GM12878 (cell line): ENCODE measurements at regions not wholly inside any gene's neighbourhood (a gene's known extent, or its start where the extent isn't known, plus 50 kb on each side); places are given as distances from the start of the nearest gene placed in this dataset.

Experiments used
- ATAC-seq: fragments of 200-7000 bp; cut with Tn5 transposase; 3 replicates; pipeline ENCODE4 v1.9.1; 2020; ENCODE audit warnings: mild to moderate bottlenecking, moderate library complexity
- BruUV-seq: library from RNA; stranded (reverse); fragments of 400-500 nt; replicated peaks from 2 replicates; lab custom pipeline; 2021; lab: Mats Ljungman, UMichigan
- CTCF ChIA-PET: fragments of 300-600 bp; sonication (Branson Sonifier 250); formaldehyde crosslinking; extraction: SDS; loops from one replicate; lab custom pipeline; 2021; ENCODE audit warnings: inconsistent platforms; lab: Yijun Ruan, JAX
- POLR2A ChIA-PET: fragments of 350-600 bp; formaldehyde crosslinking; extraction: SDS; loops from one replicate; lab custom pipeline; 2021; ENCODE audit warnings: inconsistent platforms; lab: Charles Lee
- RAD21 ChIA-PET: fragments of 300-600 bp; sonication (Branson Sonifier 250); formaldehyde crosslinking; loops from one replicate; lab custom pipeline; 2023; ENCODE audit warnings: antibody characterized with exemption; ENCODE audit not compliant: unreplicated experiment; lab: Charles Lee
- SMC1A ChIA-PET: fragments of 300-600 bp; sonication (Branson Sonifier 250); formaldehyde crosslinking; loops from one replicate; lab custom pipeline; 2023; ENCODE audit not compliant: unreplicated experiment, uncharacterized antibody; lab: Charles Lee
- DNase-seq: peaks from one replicate; pipeline ENCODE4 v3.0.0-alpha.2; 2011; ENCODE audit warnings: low read depth, low spot score
- FAIRE-seq: peaks from 3 replicates; lab custom pipeline; 2011; peaks lifted over from hg19 to GRCh38; lab: Jason Lieb, UNC
- H2AFZ ChIP-seq: 2 replicates; pipeline ENCODE4 v1.6.0; 2011; ENCODE audit warnings: low read depth, low read length, control low read depth; ENCODE audit not compliant: control insufficient read depth
- H3K27ac ChIP-seq: 2 replicates; pipeline ENCODE4 v1.5.1; 2011; ENCODE audit warnings: control low read depth; ENCODE audit not compliant: control insufficient read depth, insufficient read depth
- H3K27me3 ChIP-seq, 2 experiments: replicated peaks in 1 of 2; 2 replicates each; pipeline versions ENCODE4 v1.6.0 to v1.6.1; 2011; ENCODE audit warnings: low read length in 1 of 2; ENCODE audit not compliant: control insufficient read depth in 2 of 2, insufficient read depth in 2 of 2
- H3K36me3 ChIP-seq, 2 experiments: 2 replicates each; pipeline ENCODE4 v1.5.1; 2011; ENCODE audit warnings: low read length in 1 of 2; ENCODE audit not compliant: control insufficient read depth in 2 of 2, insufficient read depth in 2 of 2
- H3K4me1 ChIP-seq: 2 replicates; pipeline ENCODE4 v1.6.1; 2011; ENCODE audit warnings: mild to moderate bottlenecking, low read length, moderate library complexity, mixed read lengths; ENCODE audit not compliant: control insufficient read depth, insufficient read depth
- H3K4me2 ChIP-seq: 2 replicates; pipeline ENCODE4 v1.6.0; 2011; ENCODE audit warnings: control low read depth; ENCODE audit not compliant: control insufficient read depth, insufficient read depth
- H3K4me3 ChIP-seq: fragments of 200-600 bp; sonication (generic); 2 replicates; pipeline ENCODE4 v1.5.1; 2016
- H3K79me2 ChIP-seq: 2 replicates; pipeline ENCODE4 v1.6.0; 2011; ENCODE audit warnings: low read length; ENCODE audit not compliant: control insufficient read depth, insufficient read depth
- H3K9ac ChIP-seq: 2 replicates; pipeline ENCODE4 v1.8.0; 2011; ENCODE audit warnings: low read length, control low read depth, mixed read lengths; ENCODE audit not compliant: control insufficient read depth, insufficient read depth
- H3K9me3 ChIP-seq: replicated peaks from 3 replicates; pipeline ENCODE4 v1.5.1; 2011; ENCODE audit warnings: mild to moderate bottlenecking, low read length; ENCODE audit not compliant: control insufficient read depth, insufficient read depth
- H4K20me1 ChIP-seq: 2 replicates; pipeline ENCODE4 v1.6.0; 2011; ENCODE audit not compliant: control insufficient read depth, insufficient read depth
- CHD4 ChIP-seq: fragments of 200-600 bp; sonication (generic); IDR thresholded peaks from 2 replicates; pipeline ENCODE4 v1.6.1; 2016; ENCODE audit warnings: mild to moderate bottlenecking
- JUND ChIP-seq: IDR thresholded peaks from 2 replicates; pipeline ENCODE4 v1.6.1; 2012; ENCODE audit warnings: low read depth, mild to moderate bottlenecking, low read length, improper control_type of control experiment, moderate library complexity
- MTA2 ChIP-seq: fragments of 450-650 bp; IDR thresholded peaks from 2 replicates; pipeline ENCODE4 v1.6.1; 2016; ENCODE audit warnings: low read depth, mild to moderate bottlenecking, moderate library complexity
- NFIC ChIP-seq: IDR thresholded peaks from 2 replicates; pipeline ENCODE4 v1.6.1; 2012; ENCODE audit warnings: low read depth, mild to moderate bottlenecking, inconsistent platforms, low read length, moderate library complexity
- NFYB ChIP-seq: IDR thresholded peaks from 2 replicates; pipeline ENCODE4 v1.6.1; 2011; ENCODE audit warnings: low read depth, mild to moderate bottlenecking, low read length, improper control_type of control experiment, moderate library complexity; ENCODE audit not compliant: insufficient read depth
- POLR2A ChIP-seq: IDR thresholded peaks from 2 replicates; pipeline ENCODE4 v1.6.1; 2011; ENCODE audit warnings: low read depth, mild to moderate bottlenecking, low read length
- RB1 ChIP-seq: fragments of 450-650 bp; formaldehyde crosslinking; IDR thresholded peaks from 2 replicates; pipeline ENCODE4 v1.6.1; 2017; ENCODE audit warnings: mild to moderate bottlenecking, borderline replicate concordance
- RBBP5 ChIP-seq: fragments of 200-600 bp; sonication (generic); conservative IDR thresholded peaks from 2 replicates; pipeline ENCODE4 v1.6.1; 2016
- SUZ12 ChIP-seq: fragments of 200-600 bp; sonication (generic); IDR thresholded peaks from one replicate; pipeline ENCODE4 v1.6.1; 2018; ENCODE audit warnings: antibody characterized with exemption, mild to moderate bottlenecking; ENCODE audit not compliant: unreplicated experiment
- TCF12 ChIP-seq: IDR thresholded peaks from 2 replicates; pipeline ENCODE4 v1.6.1; 2011; ENCODE audit warnings: low read depth, mild to moderate bottlenecking, low read length
- WGBS: methylation state at CpG from one replicate; pipeline ENCODE4 v1.1.6; 2016; ENCODE audit warnings: low lambda C conversion rate; ENCODE audit not compliant: insufficient replicate concordance, insufficient coverage; ENCODE audit errors: missing lambda C conversion rate; 5-methylcytosine and 5-hydroxymethylcytosine counted together
- in situ Hi-C: fragments of 300-500 bp; cut with MboI; formaldehyde crosslinking; loops from 9 replicates; pipeline ENCODE4 v1.14.3; 2018; ENCODE audit warnings: mixed read lengths
- intact Hi-C: fragments of 100-400 bp; cut with micrococcal nuclease; formaldehyde crosslinking; loops from one replicate; pipeline ENCODE4 v1.14.2; 2022; ENCODE audit not compliant: unreplicated experiment
- TF ChIP-seq, protein P1 (sequence below): fragments of 450-650 bp; IDR thresholded peaks from 2 replicates; pipeline ENCODE4 v1.6.1; 2018; ENCODE audit warnings: mild to moderate bottlenecking, low read depth, moderate library complexity; ENCODE audit not compliant: partially characterized antibody
- TF ChIP-seq, protein P2 (sequence below): fragments of 450-650 bp; IDR thresholded peaks from 2 replicates; pipeline ENCODE4 v1.6.1; 2018; ENCODE audit warnings: borderline replicate concordance, mild to moderate bottlenecking; ENCODE audit not compliant: partially characterized antibody
- TF ChIP-seq, protein P3 (sequence below): fragments of 450-650 bp; IDR thresholded peaks from 2 replicates; pipeline ENCODE4 v1.6.1; 2017; ENCODE audit warnings: borderline replicate concordance

DNA sequence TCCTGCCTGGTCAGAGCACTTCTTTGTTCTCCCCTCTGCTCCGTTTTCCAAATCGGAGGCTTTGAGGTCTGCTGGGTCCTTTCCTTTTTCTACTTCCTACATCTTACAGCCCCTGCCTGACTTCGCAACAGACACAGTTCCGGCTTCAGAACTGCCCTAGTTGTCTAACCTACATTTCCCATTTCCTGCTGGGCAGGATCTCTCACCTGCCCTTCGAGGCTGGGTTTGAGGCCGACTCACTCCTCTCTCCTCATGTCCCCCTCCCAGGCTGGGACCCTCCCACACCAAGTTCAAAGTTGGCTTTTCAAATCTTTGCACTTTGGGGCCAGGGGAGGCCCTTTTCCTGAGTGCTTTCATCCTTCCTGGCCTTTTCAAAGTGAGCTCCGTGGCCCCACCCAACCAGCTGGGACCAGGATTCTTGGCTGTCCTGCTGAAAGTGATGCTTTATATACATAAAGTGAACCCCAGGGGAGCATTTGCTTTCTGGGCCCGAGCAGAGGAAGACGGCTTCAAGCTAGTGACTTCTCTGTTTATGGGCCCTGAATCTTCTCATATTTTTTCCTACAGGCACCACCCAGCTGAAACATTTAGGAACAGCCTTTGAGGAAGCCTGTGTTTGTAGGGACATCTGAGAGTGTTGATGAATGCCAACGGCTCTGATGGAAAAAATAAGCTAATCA lies 281.0 kb upstream of the CRY1 start:
- SMC1A ChIA-PET = no interaction called here
- FAIRE-seq = no peak
- Histone ChIP-seq H3K36me3 (no peaks in the 10 kb centered on the region), H3K27me3 (no peaks in the 10 kb centered on the region), H3K79me2 (no peaks in the 10 kb centered on the region), H3K4me1 (0 out of 2 replicates have a peak, but pooled peaks cover 3% of the 10 kb centered on the region), H3K4me2 (no peak overlapping the region), H3K27ac (no peak overlapping the region), H2AFZ (no peak overlapping the region), H4K20me1 (no peaks in the 10 kb centered on the region), H3K9ac (no peak overlapping the region), H3K4me3 (no peak overlapping the region), H3K9me3 (no peaks in the 10 kb centered on the region)
- intact Hi-C loops (no loop called here), in situ Hi-C loops (no loop called here)
- CTCF ChIA-PET = no interaction called here
- RAD21 ChIA-PET = no interaction called here
- BruUV-seq = no TSS peak
- POLR2A ChIA-PET = no interaction called here
- no peak for DNase-seq
- ATAC-seq = no peak
- WGBS = 21% methylated on average over 10 of the region's 10 CpGs
- TF ChIP-seq, protein P1, sequence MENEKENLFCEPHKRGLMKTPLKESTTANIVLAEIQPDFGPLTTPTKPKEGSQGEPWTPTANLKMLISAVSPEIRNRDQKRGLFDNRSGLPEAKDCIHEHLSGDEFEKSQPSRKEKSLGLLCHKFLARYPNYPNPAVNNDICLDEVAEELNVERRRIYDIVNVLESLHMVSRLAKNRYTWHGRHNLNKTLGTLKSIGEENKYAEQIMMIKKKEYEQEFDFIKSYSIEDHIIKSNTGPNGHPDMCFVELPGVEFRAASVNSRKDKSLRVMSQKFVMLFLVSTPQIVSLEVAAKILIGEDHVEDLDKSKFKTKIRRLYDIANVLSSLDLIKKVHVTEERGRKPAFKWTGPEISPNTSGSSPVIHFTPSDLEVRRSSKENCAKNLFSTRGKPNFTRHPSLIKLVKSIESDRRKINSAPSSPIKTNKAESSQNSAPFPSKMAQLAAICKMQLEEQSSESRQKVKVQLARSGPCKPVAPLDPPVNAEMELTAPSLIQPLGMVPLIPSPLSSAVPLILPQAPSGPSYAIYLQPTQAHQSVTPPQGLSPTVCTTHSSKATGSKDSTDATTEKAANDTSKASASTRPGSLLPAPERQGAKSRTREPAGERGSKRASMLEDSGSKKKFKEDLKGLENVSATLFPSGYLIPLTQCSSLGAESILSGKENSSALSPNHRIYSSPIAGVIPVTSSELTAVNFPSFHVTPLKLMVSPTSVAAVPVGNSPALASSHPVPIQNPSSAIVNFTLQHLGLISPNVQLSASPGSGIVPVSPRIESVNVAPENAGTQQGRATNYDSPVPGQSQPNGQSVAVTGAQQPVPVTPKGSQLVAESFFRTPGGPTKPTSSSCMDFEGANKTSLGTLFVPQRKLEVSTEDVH = no peak
- TF ChIP-seq SUZ12 (no peak), NFIC (no peak), NFYB (no peak), RBBP5 (no peak), TCF12 (no peak), JUND (no peak), RB1 (no peak), POLR2A (no peak), CHD4 (no peak), MTA2 (no peak)
- TF ChIP-seq, protein P2, sequence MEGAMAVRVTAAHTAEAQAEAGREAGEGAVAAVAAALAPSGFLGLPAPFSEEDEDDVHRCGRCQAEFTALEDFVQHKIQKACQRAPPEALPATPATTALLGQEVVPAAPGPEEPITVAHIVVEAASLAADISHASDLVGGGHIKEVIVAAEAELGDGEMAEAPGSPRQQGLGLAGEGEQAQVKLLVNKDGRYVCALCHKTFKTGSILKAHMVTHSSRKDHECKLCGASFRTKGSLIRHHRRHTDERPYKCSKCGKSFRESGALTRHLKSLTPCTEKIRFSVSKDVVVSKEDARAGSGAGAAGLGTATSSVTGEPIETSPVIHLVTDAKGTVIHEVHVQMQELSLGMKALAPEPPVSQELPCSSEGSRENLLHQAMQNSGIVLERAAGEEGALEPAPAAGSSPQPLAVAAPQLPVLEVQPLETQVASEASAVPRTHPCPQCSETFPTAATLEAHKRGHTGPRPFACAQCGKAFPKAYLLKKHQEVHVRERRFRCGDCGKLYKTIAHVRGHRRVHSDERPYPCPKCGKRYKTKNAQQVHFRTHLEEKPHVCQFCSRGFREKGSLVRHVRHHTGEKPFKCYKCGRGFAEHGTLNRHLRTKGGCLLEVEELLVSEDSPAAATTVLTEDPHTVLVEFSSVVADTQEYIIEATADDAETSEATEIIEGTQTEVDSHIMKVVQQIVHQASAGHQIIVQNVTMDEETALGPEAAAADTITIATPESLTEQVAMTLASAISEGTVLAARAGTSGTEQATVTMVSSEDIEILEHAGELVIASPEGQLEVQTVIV = no peak
- TF ChIP-seq, protein P3, sequence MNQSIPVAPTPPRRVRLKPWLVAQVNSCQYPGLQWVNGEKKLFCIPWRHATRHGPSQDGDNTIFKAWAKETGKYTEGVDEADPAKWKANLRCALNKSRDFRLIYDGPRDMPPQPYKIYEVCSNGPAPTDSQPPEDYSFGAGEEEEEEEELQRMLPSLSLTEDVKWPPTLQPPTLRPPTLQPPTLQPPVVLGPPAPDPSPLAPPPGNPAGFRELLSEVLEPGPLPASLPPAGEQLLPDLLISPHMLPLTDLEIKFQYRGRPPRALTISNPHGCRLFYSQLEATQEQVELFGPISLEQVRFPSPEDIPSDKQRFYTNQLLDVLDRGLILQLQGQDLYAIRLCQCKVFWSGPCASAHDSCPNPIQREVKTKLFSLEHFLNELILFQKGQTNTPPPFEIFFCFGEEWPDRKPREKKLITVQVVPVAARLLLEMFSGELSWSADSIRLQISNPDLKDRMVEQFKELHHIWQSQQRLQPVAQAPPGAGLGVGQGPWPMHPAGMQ = no peak
